ENCODE measurements at regions not wholly inside any gene's neighbourhood (a gene's known extent, or its start where the extent isn't known, plus 50 kb on each side); places are given as distances from the start of the nearest gene placed in this dataset.

DNA sequence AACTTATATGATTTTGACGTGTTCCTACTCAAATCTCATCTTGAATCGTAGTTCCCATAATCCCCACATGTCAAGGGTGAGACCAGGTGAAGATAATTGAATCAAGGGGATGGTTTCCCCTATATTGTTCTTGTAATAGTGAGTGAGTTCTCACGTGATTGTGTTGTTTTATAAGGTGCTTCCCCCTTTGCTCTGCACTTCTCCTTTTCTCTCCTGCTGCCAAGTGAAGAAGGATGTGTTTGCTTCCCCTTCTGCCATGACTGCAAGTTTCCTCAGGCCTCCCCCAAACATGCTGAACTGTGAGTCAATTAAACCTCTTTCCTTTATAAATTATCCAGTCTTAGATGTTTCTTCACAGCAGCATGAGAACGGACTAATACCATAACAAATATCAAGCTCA, 83.2 kb downstream of the MANEA start:
- TF ChIP-seq, protein P1, sequence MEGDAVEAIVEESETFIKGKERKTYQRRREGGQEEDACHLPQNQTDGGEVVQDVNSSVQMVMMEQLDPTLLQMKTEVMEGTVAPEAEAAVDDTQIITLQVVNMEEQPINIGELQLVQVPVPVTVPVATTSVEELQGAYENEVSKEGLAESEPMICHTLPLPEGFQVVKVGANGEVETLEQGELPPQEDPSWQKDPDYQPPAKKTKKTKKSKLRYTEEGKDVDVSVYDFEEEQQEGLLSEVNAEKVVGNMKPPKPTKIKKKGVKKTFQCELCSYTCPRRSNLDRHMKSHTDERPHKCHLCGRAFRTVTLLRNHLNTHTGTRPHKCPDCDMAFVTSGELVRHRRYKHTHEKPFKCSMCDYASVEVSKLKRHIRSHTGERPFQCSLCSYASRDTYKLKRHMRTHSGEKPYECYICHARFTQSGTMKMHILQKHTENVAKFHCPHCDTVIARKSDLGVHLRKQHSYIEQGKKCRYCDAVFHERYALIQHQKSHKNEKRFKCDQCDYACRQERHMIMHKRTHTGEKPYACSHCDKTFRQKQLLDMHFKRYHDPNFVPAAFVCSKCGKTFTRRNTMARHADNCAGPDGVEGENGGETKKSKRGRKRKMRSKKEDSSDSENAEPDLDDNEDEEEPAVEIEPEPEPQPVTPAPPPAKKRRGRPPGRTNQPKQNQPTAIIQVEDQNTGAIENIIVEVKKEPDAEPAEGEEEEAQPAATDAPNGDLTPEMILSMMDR (IDR thresholded peaks at IDR 0.05; ENCODE audit: insufficient read depth, low read length, poor library complexity, severe bottlenecking), result no peak
- TF ChIP-seq EZH2phosphoT487 (conservative IDR thresholded peaks at IDR 0.05; ENCODE audit: low read length), result no peak

Measured in SU-DHL-6 (cell line).